ENCODE measurements at regions not wholly inside any gene's neighbourhood (a gene's known extent, or its start where the extent isn't known, plus 50 kb on each side); places are given as distances from the start of the nearest gene placed in this dataset.
"Not testable (repeated sequence)": the region's sequence is repeated elsewhere in the genome, so short reads cannot be mapped to it uniquely, and the experiment has no call there.

GRCh38 chr5:23451156-23451555 is 56.3 kb upstream of the PRDM9 start:
- DNase-seq = no peak

GRCh38 chr5:23450187-23450586 is 57.2 kb upstream of the PRDM9 start:
- no peak for DNase-seq

- no peak for DNase-seq
Measured at GRCh38 chr5:23448627-23449026, 58.8 kb upstream of the PRDM9 start.

- no peak for DNase-seq
Measured at GRCh38 chr5:23446424-23446823, 61.0 kb upstream of the PRDM9 start.

- DNase-seq = no peak
Measured at GRCh38 chr5:23445573-23445972, 61.8 kb upstream of the PRDM9 start.

- DNase-seq = no peak
Measured at GRCh38 chr5:23440703-23441102, 66.7 kb upstream of the PRDM9 start.

- DNase-seq = no peak
Measured at GRCh38 chr5:23437011-23437410, 70.4 kb upstream of the PRDM9 start.

GRCh38 chr5:23433534-23434315 is 73.7 kb upstream of the PRDM9 start:
- no peak for DNase-seq

GRCh38 chr5:23428705-23429104 is 78.7 kb upstream of the PRDM9 start:
- DNase-seq = no peak

GRCh38 chr5:23420214-23420613 is 87.2 kb upstream of the PRDM9 start:
- DNase-seq = not testable (repeated sequence)

GRCh38 chr5:23419115-23419514 is 88.3 kb upstream of the PRDM9 start:
- DNase-seq = no peak

- DNase-seq = no peak
Measured at GRCh38 chr5:23412515-23412914, 94.9 kb upstream of the PRDM9 start.

GRCh38 chr5:23411994-23412393 is 95.4 kb upstream of the PRDM9 start:
- DNase-seq = no peak

GRCh38 chr5:23411200-23411599 is 96.2 kb upstream of the PRDM9 start:
- DNase-seq = no peak

- DNase-seq = not testable (repeated sequence)
Measured at GRCh38 chr5:23410775-23411174, 96.6 kb upstream of the PRDM9 start.

GRCh38 chr5:23405316-23406068 is 101.9 kb upstream of the PRDM9 start:
- no peak for DNase-seq

GRCh38 chr5:23402585-23402984 is 104.8 kb upstream of the PRDM9 start:
- no peak for DNase-seq

GRCh38 chr5:23400951-23401350 is 106.5 kb upstream of the PRDM9 start:
- no peak for DNase-seq

- DNase-seq = no peak
Measured at GRCh38 chr5:23396346-23396745, 111.1 kb upstream of the PRDM9 start.

GRCh38 chr5:23389291-23390101 is 117.9 kb upstream of the PRDM9 start:
- DNase-seq = no peak

- DNase-seq = no peak
Measured at GRCh38 chr5:23385036-23385435, 122.4 kb upstream of the PRDM9 start.

- DNase-seq = no peak
Measured at GRCh38 chr5:23372177-23372576, 135.2 kb upstream of the PRDM9 start.
